A549 (cell line): ENCODE measurements at regions not wholly inside any gene's neighbourhood (a gene's known extent, or its start where the extent isn't known, plus 50 kb on each side); places are given as distances from the start of the nearest gene placed in this dataset.

Source experiments
- ATAC-seq, 2 experiments: fragments of 200-7000 bp in 1 of 2; fragments of >200 bp in 1 of 2; cut with Nextera tagmentation in 1 of 2; cut with Tn5 transposase in 1 of 2; 3 replicates each; pipeline versions ENCODE4 v1.8.0 to v1.9.1; 2018 to 2020; ENCODE audit warnings: mild to moderate bottlenecking in 1 of 2, moderate library complexity in 1 of 2
- CTCF ChIA-PET: fragments of 300-600 bp; sonication (Branson Sonifier 250); formaldehyde crosslinking; extraction: SDS; loops from one replicate; lab custom pipeline; 2021; ENCODE audit warnings: antibody characterized with exemption, inconsistent platforms; lab: Yijun Ruan, JAX
- POLR2A ChIA-PET: fragments of 350-600 bp; formaldehyde crosslinking; extraction: SDS; loops from one replicate; lab custom pipeline; 2021; ENCODE audit warnings: antibody characterized with exemption, inconsistent platforms; lab: Yijun Ruan, JAX
- DNase-seq, 2 experiments: peaks; one replicate each; pipeline versions ENCODE4 v3.0.0 to v3.0.0-alpha.2; 2011 to 2016; ENCODE audit warnings: low read depth in 1 of 2, low spot score in 1 of 2
- FAIRE-seq: peaks from 2 replicates; lab custom pipeline; 2011; peaks lifted over from hg19 to GRCh38; lab: Jason Lieb, UNC
- H3K27ac ChIP-seq, 2 experiments: fragments of >200 bp; sonication (Bioruptor Twin); formaldehyde crosslinking; 3 replicates each; pipeline ENCODE4 v1.5.1; 2016 to 2017
- H3K4me1 ChIP-seq: fragments of >200 bp; sonication (Bioruptor Twin); formaldehyde crosslinking; 3 replicates; pipeline ENCODE4 v1.6.1; 2016
- H3K4me2 ChIP-seq: fragments of >200 bp; sonication (Bioruptor Twin); formaldehyde crosslinking; 3 replicates; pipeline ENCODE4 v1.6.1; 2016
- H3K4me3 ChIP-seq: fragments of >200 bp; sonication (Bioruptor Twin); formaldehyde crosslinking; 3 replicates; pipeline ENCODE4 v1.5.1; 2016
- H3K9me3 ChIP-seq: fragments of >200 bp; sonication (Bioruptor Twin); formaldehyde crosslinking; 3 replicates; pipeline ENCODE4 v1.6.1; 2016
- CBX2 ChIP-seq: fragments of 200-600 bp; sonication (generic); IDR thresholded peaks from 2 replicates; pipeline ENCODE4 v1.6.1; 2016; ENCODE audit warnings: low read depth, mild to moderate bottlenecking, borderline replicate concordance
- CBX8 ChIP-seq: fragments of 200-600 bp; sonication (generic); IDR thresholded peaks from 2 replicates; pipeline ENCODE4 v1.6.1; 2016
- CEBPB ChIP-seq, 2 experiments: fragments of >200 bp in 1 of 2; sonication (Bioruptor Twin) in 1 of 2; formaldehyde crosslinking in 1 of 2; IDR thresholded peaks; 2 replicates each; pipeline ENCODE4 v1.6.1; 2012 to 2016
- EHF ChIP-seq: fragments of 250-450 bp; sonication (Bioruptor Pico); IDR thresholded peaks from 2 replicates; pipeline ENCODE4 v1.5.0; 2020; ENCODE audit warnings: mild to moderate bottlenecking
- EHMT2 ChIP-seq: fragments of 200-600 bp; sonication (generic); IDR thresholded peaks from 2 replicates; pipeline ENCODE4 v1.6.1; 2016; ENCODE audit warnings: antibody characterized with exemption, low read depth, mild to moderate bottlenecking, moderate library complexity
- EP300 ChIP-seq, 2 experiments: fragments of >200 bp; sonication (Bioruptor Twin); formaldehyde crosslinking; IDR thresholded peaks; 2 replicates in 1 of 2; 3 replicates in 1 of 2; pipeline ENCODE4 v1.6.1; 2016 to 2017
- ESRRA ChIP-seq: fragments of 150-350 bp; IDR thresholded peaks from 2 replicates; pipeline ENCODE4 v1.6.1; 2014; ENCODE audit warnings: mild to moderate bottlenecking, low read length, borderline replicate concordance
- FOSB ChIP-seq: fragments of 250-450 bp; sonication (Bioruptor Pico); IDR thresholded peaks from 2 replicates; pipeline ENCODE4 v1.5.0; 2020; ENCODE audit warnings: mild to moderate bottlenecking, moderate library complexity
- FOXS1 ChIP-seq: fragments of 250-450 bp; sonication (Bioruptor Pico); IDR thresholded peaks from 2 replicates; pipeline ENCODE4 v1.5.0; 2020; ENCODE audit warnings: mild to moderate bottlenecking, moderate library complexity
- HDAC2 ChIP-seq: fragments of 200-600 bp; sonication (generic); IDR thresholded peaks from 2 replicates; pipeline ENCODE4 v1.6.1; 2016
- KDM1A ChIP-seq: fragments of 200-600 bp; sonication (generic); IDR thresholded peaks from 2 replicates; pipeline ENCODE4 v1.6.1; 2016; ENCODE audit warnings: low read depth, mild to moderate bottlenecking
- MAZ ChIP-seq: fragments of 150-350 bp; IDR thresholded peaks from 2 replicates; pipeline ENCODE4 v1.6.1; 2014; ENCODE audit warnings: antibody characterized with exemption, low read depth, low read length, borderline replicate concordance
- NFE2L2 ChIP-seq: fragments of 150-350 bp; conservative IDR thresholded peaks from 2 replicates; pipeline ENCODE4 v1.6.1; 2014; ENCODE audit warnings: low read length
- NPAS2 ChIP-seq: fragments of 250-450 bp; sonication (Bioruptor Pico); IDR thresholded peaks from 2 replicates; pipeline ENCODE4 v1.8.0; 2022; ENCODE audit warnings: mild to moderate bottlenecking, moderate library complexity, borderline replicate concordance
- PHF8 ChIP-seq: fragments of 200-600 bp; sonication (generic); IDR thresholded peaks from 2 replicates; pipeline ENCODE4 v1.6.1; 2016; ENCODE audit warnings: low read depth, mild to moderate bottlenecking, antibody characterized with exemption, moderate library complexity, borderline replicate concordance
- POLR2AphosphoS2 ChIP-seq: conservative IDR thresholded peaks from 2 replicates; pipeline ENCODE4 v1.6.1; 2012; ENCODE audit warnings: low read length, improper control_type of control experiment, inconsistent platforms
- RAD21 ChIP-seq, 2 experiments: fragments of >200 bp in 1 of 2; sonication (Bioruptor Twin) in 1 of 2; formaldehyde crosslinking in 1 of 2; IDR thresholded peaks in 1 of 2; conservative IDR thresholded peaks in 1 of 2; 2 replicates in 1 of 2; 3 replicates in 1 of 2; pipeline ENCODE4 v1.6.1; 2012 to 2018; ENCODE audit warnings: inconsistent platforms in 1 of 2
- RCOR1 ChIP-seq: fragments of 150-350 bp; IDR thresholded peaks from 2 replicates; pipeline ENCODE4 v1.6.1; 2014; ENCODE audit warnings: antibody characterized with exemption, low read length, low read depth
- RFX5 ChIP-seq: fragments of 450-650 bp; IDR thresholded peaks from 2 replicates; pipeline ENCODE4 v1.7.1; 2014; ENCODE audit warnings: antibody characterized with exemption, mild to moderate bottlenecking, moderate library complexity
- RNF2 ChIP-seq: fragments of 200-600 bp; sonication (generic); IDR thresholded peaks from 2 replicates; pipeline ENCODE4 v1.6.1; 2016; ENCODE audit warnings: low read depth, mild to moderate bottlenecking, antibody characterized with exemption, moderate library complexity, borderline replicate concordance
- SMC3 ChIP-seq: fragments of >200 bp; sonication (Bioruptor Twin); formaldehyde crosslinking; IDR thresholded peaks from 3 replicates; pipeline ENCODE4 v1.6.1; 2018; ENCODE audit warnings: inconsistent platforms
- TFCP2L1 ChIP-seq: fragments of 250-450 bp; sonication (Bioruptor Pico); IDR thresholded peaks from 2 replicates; pipeline ENCODE4 v1.5.0; 2021; ENCODE audit warnings: mild to moderate bottlenecking
- WGBS: methylation state at CpG from one replicate; pipeline ENCODE4 v1.1.6; 2017; ENCODE audit errors: missing lambda C conversion rate; 5-methylcytosine and 5-hydroxymethylcytosine counted together
- TF ChIP-seq, protein P1 (sequence below): fragments of 250-450 bp; sonication (Bioruptor Pico); IDR thresholded peaks from 2 replicates; pipeline ENCODE4 v1.5.0; 2020; ENCODE audit warnings: low read depth, mild to moderate bottlenecking, moderate library complexity
- TF ChIP-seq, protein P2 (sequence below): fragments of 450-650 bp; IDR thresholded peaks from 2 replicates; pipeline ENCODE4 v1.6.1; 2014; ENCODE audit warnings: antibody characterized with exemption
- TF ChIP-seq, protein P3 (sequence below): fragments of >200 bp; sonication (Bioruptor Twin); formaldehyde crosslinking; IDR thresholded peaks from 2 replicates; pipeline ENCODE4 v1.6.1; 2016
- TF ChIP-seq, protein P4 (sequence below): fragments of >200 bp; sonication (Bioruptor Twin); formaldehyde crosslinking; IDR thresholded peaks from 3 replicates; pipeline ENCODE4 v1.5.1; 2016
- TF ChIP-seq, protein P5 (sequence below): fragments of 200-600 bp; sonication (generic); IDR thresholded peaks from 2 replicates; pipeline ENCODE4 v1.6.1; 2016; ENCODE audit warnings: antibody characterized with exemption, mild to moderate bottlenecking, moderate library complexity

DNA sequence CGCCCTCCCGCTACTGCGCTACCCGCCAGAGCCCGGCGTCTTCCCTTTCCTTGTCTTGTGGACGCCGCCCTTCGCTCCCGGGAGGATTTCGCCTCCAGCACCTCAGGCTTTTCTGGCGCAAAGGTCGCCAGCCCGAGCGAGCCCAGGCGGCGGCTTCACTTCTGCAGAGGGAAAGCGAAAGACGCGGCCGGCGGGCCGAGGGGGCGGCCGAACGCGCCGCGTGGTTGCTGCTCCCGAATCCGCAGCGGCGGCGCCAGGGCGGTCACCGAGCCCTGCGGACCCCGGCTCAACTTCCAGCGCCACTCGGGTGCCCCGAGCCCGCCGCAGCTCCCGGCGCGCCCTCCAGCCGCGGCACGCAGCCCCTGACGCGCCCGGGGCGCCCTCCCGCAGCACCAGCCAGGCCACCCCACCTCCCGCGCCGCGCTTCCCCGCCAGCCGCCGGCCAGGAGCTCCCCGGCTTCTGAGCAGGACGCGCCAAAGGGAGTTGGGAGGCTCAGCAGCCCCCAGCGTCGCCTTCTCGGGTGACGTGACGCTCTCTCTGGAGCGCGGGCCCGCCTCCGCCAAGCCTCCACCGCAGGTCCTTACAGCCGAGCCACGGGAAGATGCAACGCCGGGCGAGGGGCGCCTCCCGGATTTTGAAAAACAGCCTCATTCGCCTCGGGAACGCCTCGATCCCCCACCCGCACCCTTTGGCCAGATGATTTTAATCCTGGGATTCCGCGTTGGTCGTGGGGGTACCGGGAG lies 84.9 kb upstream of the EPB41L3 start:
- ChIA-PET POLR2A (no interaction called here), CTCF (interaction anchor here (1.0 kb wide), 1 partner anchor 11 kb away, joined by 5 read pairs; no protein-coding TSS in a partner anchor)
- Histone ChIP-seq H3K4me1 (peaks cover 4% of the 10 kb centered on the region; the same call in 1 of the 3 replicates), H3K9me3 (no peaks in the 10 kb centered on the region), H3K4me3 (peak overlapping the region; percentile 43), H3K27ac (no peak overlapping the region), H3K4me2 (peak overlapping the region; percentile 89)
- DNase-seq, result peak in 1 of 2 experiments; percentile 14
- peak; percentile 12 to 23; a peak in 4 of 6 replicates for ATAC-seq
- 0% methylated on average over 1 of the region's 90 CpGs for WGBS
- FAIRE-seq, result no peak
- TF ChIP-seq ESRRA (no peak), NFE2L2 (no peak), TFCP2L1 (no peak), POLR2AphosphoS2 (no peak), CBX8 (no peak), CEBPB (IDR thresholded peaks at IDR 0.05) (no peak), KDM1A (no peak), MAZ (no peak), NPAS2 (CRISPR knock-in tag) (no peak), RFX5 (no peak), CBX2 (no peak), RCOR1 (no peak), PHF8 (no peak), EHMT2 (no peak), RNF2 (no peak)
- TF ChIP-seq, protein P1, sequence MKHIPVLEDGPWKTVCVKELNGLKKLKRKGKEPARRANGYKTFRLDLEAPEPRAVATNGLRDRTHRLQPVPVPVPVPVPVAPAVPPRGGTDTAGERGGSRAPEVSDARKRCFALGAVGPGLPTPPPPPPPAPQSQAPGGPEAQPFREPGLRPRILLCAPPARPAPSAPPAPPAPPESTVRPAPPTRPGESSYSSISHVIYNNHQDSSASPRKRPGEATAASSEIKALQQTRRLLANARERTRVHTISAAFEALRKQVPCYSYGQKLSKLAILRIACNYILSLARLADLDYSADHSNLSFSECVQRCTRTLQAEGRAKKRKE (CRISPR knock-in tag), result no peak
- TF ChIP-seq, protein P2, sequence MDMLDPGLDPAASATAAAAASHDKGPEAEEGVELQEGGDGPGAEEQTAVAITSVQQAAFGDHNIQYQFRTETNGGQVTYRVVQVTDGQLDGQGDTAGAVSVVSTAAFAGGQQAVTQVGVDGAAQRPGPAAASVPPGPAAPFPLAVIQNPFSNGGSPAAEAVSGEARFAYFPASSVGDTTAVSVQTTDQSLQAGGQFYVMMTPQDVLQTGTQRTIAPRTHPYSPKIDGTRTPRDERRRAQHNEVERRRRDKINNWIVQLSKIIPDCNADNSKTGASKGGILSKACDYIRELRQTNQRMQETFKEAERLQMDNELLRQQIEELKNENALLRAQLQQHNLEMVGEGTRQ, result no peak
- TF ChIP-seq, protein P3, sequence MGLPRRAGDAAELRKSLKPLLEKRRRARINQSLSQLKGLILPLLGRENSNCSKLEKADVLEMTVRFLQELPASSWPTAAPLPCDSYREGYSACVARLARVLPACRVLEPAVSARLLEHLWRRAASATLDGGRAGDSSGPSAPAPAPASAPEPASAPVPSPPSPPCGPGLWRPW, result no peak

DNA sequence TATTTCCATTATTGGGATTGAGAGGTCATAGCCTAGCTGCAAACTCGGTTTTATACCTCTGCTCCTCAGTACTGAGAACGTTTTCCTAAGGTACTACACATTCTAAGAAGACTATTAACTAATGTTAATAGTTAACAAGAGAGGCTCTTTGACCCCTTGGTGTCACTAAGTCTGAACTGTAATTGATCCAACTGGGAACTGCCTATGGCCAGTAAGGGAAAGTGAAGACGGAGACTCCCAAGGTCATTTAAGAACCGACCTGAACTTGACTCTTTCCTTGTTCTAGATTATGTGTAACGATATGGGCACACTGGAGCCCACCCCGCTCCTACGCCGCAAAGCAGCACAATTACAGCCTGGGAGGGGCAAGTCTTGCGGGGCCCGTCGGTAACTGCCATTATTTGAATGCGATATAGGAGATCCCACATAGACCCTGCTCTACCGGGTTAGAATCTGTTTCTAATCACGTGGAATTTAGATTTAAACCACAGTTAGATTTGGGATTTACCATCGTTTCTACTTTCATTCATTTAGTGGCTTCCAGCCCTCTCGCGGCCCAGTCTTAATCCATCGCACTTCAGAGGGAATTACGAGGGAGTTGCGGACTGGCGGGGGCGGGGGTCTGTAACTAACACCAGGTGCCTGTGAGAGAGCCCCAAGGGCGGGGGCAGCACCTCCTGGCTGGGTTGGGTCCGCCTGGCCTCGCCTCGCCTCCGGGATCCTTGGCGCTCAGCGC lies 84.1 kb upstream of the EPB41L3 start:
- DNase-seq (no peak), ATAC-seq (no peak), FAIRE-seq (no peak)
- peak overlapping the region; percentile 89 for H3K4me2 ChIP-seq
- H3K4me1 ChIP-seq, result peaks cover 4% of the 10 kb centered on the region; the same call in 1 of the 3 replicates
- ChIA-PET CTCF (no interaction called here), POLR2A (no interaction called here)
- 45% methylated on average over 20 of the region's 29 CpGs for WGBS
- H3K4me3 ChIP-seq, result peak overlapping the region; percentile 43; the same call in 2 of the 3 replicates
- TF ChIP-seq EP300 (IDR thresholded peaks at IDR 0.05) (no peak), HDAC2 (no peak), RFX5 (no peak), EHF (no peak), RAD21 (conservative IDR thresholded peaks at IDR 0.05 in 1 of 2, IDR thresholded peaks at IDR 0.05 in 1 of 2) (no peak), TFCP2L1 (no peak), FOXS1 (CRISPR knock-in tag) (no peak), SMC3 (no peak), FOSB (CRISPR knock-in tag) (no peak)
- TF ChIP-seq, protein P4, sequence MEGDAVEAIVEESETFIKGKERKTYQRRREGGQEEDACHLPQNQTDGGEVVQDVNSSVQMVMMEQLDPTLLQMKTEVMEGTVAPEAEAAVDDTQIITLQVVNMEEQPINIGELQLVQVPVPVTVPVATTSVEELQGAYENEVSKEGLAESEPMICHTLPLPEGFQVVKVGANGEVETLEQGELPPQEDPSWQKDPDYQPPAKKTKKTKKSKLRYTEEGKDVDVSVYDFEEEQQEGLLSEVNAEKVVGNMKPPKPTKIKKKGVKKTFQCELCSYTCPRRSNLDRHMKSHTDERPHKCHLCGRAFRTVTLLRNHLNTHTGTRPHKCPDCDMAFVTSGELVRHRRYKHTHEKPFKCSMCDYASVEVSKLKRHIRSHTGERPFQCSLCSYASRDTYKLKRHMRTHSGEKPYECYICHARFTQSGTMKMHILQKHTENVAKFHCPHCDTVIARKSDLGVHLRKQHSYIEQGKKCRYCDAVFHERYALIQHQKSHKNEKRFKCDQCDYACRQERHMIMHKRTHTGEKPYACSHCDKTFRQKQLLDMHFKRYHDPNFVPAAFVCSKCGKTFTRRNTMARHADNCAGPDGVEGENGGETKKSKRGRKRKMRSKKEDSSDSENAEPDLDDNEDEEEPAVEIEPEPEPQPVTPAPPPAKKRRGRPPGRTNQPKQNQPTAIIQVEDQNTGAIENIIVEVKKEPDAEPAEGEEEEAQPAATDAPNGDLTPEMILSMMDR, result no peak
- TF ChIP-seq, protein P5, sequence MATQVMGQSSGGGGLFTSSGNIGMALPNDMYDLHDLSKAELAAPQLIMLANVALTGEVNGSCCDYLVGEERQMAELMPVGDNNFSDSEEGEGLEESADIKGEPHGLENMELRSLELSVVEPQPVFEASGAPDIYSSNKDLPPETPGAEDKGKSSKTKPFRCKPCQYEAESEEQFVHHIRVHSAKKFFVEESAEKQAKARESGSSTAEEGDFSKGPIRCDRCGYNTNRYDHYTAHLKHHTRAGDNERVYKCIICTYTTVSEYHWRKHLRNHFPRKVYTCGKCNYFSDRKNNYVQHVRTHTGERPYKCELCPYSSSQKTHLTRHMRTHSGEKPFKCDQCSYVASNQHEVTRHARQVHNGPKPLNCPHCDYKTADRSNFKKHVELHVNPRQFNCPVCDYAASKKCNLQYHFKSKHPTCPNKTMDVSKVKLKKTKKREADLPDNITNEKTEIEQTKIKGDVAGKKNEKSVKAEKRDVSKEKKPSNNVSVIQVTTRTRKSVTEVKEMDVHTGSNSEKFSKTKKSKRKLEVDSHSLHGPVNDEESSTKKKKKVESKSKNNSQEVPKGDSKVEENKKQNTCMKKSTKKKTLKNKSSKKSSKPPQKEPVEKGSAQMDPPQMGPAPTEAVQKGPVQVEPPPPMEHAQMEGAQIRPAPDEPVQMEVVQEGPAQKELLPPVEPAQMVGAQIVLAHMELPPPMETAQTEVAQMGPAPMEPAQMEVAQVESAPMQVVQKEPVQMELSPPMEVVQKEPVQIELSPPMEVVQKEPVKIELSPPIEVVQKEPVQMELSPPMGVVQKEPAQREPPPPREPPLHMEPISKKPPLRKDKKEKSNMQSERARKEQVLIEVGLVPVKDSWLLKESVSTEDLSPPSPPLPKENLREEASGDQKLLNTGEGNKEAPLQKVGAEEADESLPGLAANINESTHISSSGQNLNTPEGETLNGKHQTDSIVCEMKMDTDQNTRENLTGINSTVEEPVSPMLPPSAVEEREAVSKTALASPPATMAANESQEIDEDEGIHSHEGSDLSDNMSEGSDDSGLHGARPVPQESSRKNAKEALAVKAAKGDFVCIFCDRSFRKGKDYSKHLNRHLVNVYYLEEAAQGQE, result no peak
- no peak overlapping the region for H3K27ac ChIP-seq
- no peaks in the 10 kb centered on the region for H3K9me3 ChIP-seq
